HepG2 (cell line): ENCODE measurements at regions not wholly inside any gene's neighbourhood (a gene's known extent, or its start where the extent isn't known, plus 50 kb on each side); places are given as distances from the start of the nearest gene placed in this dataset.

Experiments used
- CBFB ChIP-seq: sonication (generic); formaldehyde crosslinking; IDR thresholded peaks from 2 replicates; pipeline ENCODE4 v1.4.0; 2020; ENCODE audit warnings: missing genetic modification reagents
- CREM ChIP-seq, 2 experiments: sonication (generic) in 1 of 2; formaldehyde crosslinking in 1 of 2; IDR thresholded peaks; 2 replicates each; pipeline versions ENCODE4 v1.4.0 to v1.6.1; 2016 to 2020; ENCODE audit warnings: antibody characterized with exemption in 1 of 2, mild to moderate bottlenecking in 1 of 2, missing genetic modification reagents in 1 of 2
- HOXA3 ChIP-seq: sonication (generic); formaldehyde crosslinking; IDR thresholded peaks from 2 replicates; pipeline ENCODE4 v1.5.0; 2020; ENCODE audit warnings: missing genetic modification reagents
- PAWR ChIP-seq: sonication (generic); formaldehyde crosslinking; IDR thresholded peaks from 2 replicates; pipeline ENCODE4 v1.4.0; 2020; ENCODE audit warnings: missing genetic modification reagents, mild to moderate bottlenecking, borderline replicate concordance
- RELA ChIP-seq: sonication (generic); formaldehyde crosslinking; IDR thresholded peaks from 2 replicates; pipeline ENCODE4 v1.4.0; 2020; ENCODE audit warnings: missing genetic modification reagents
- SALL2 ChIP-seq: sonication (generic); formaldehyde crosslinking; IDR thresholded peaks from 2 replicates; pipeline ENCODE4 v1.8.1; 2023; ENCODE audit warnings: mild to moderate bottlenecking, missing genetic modification reagents, inconsistent platforms
- SOX6 ChIP-seq, 2 experiments: fragments of 450-650 bp in 1 of 2; sonication (generic) in 1 of 2; formaldehyde crosslinking in 1 of 2; IDR thresholded peaks; 2 replicates each; pipeline versions ENCODE4 v1.4.0 to v1.6.1; 2017 to 2020; ENCODE audit warnings: antibody characterized with exemption in 1 of 2, mild to moderate bottlenecking in 1 of 2, missing genetic modification reagents in 1 of 2
- ZC3H13 ChIP-seq: sonication (generic); formaldehyde crosslinking; IDR thresholded peaks from 2 replicates; pipeline ENCODE4 v1.8.1; 2023; ENCODE audit warnings: mild to moderate bottlenecking, missing genetic modification reagents, moderate library complexity
- ZNF333 ChIP-seq: sonication (generic); formaldehyde crosslinking; IDR thresholded peaks from 2 replicates; pipeline ENCODE4 v1.4.0; 2020; ENCODE audit warnings: mild to moderate bottlenecking, missing genetic modification reagents, borderline replicate concordance
- ZNF33A ChIP-seq: sonication (generic); formaldehyde crosslinking; IDR thresholded peaks from 2 replicates; pipeline ENCODE4 v1.5.1; 2020; ENCODE audit warnings: missing genetic modification reagents, mild to moderate bottlenecking, moderate library complexity, borderline replicate concordance
- ZNF7 ChIP-seq: IDR thresholded peaks from 2 replicates; pipeline ENCODE4 v1.6.1; 2016; ENCODE audit warnings: missing biosample characterization, missing genetic modification reagents
- ZNF746 ChIP-seq: sonication (generic); formaldehyde crosslinking; IDR thresholded peaks from 2 replicates; pipeline ENCODE4 v1.8.0; 2022; ENCODE audit warnings: mild to moderate bottlenecking, missing genetic modification reagents
- ZNF790 ChIP-seq: sonication (generic); formaldehyde crosslinking; IDR thresholded peaks from 2 replicates; pipeline ENCODE4 v1.8.0; 2022; ENCODE audit warnings: missing genetic modification reagents, mild to moderate bottlenecking, borderline replicate concordance
- TF ChIP-seq, protein P1 (sequence below): sonication (generic); formaldehyde crosslinking; IDR thresholded peaks from 2 replicates; pipeline ENCODE4 v1.8.0; 2022; ENCODE audit warnings: mild to moderate bottlenecking, missing genetic modification reagents, borderline replicate concordance
- TF ChIP-seq, protein P2 (sequence below): IDR thresholded peaks from 2 replicates; pipeline ENCODE4 v1.6.1; 2016; ENCODE audit warnings: mild to moderate bottlenecking

DNA sequence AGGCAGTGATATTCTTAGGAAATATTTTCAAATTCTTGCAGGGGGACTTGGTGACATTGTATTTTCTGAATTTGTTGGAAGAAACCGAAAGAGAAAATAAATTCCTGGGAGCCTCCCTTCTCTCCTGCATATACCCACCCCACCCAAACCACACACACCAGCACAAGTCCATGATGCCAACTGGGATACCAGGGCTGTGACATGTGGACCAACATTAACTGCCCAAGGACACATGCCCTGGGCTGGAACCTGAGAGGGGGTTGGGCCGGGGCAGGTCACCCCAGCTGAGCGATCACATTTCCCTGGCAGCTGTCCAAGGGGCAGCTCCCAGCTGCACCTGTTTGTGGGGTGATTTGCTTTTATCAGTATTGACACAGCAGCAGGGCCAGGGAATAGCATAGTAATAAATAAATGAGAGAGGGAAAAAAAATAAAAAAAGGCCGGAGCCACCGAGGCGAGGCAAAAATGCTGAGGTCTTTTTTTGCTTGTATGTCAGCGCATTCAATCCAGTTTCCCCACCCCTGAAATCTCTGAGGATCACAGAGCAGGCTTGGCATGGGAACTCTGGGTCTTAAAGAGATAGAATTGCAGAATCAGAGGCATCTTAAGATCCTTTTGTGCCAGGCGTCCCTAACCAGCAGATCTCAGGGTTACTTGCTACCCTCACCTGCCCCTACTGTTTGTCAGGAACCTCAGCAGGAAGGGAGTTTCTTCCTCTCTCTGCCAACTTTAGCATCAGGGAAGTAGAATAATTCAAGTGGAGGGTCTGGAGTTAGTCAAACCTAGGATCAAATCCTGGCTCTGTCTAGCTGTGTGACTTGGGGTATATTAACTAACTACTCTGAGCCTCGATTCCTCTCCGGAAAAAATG is 66.5 kb upstream of the PIM1 start (continued):
- peak; percentile 58; the same call in 1 of the 2 replicates for TF ChIP-seq HOXA3 (CRISPR knock-in tag)
- TF ChIP-seq, protein P1, sequence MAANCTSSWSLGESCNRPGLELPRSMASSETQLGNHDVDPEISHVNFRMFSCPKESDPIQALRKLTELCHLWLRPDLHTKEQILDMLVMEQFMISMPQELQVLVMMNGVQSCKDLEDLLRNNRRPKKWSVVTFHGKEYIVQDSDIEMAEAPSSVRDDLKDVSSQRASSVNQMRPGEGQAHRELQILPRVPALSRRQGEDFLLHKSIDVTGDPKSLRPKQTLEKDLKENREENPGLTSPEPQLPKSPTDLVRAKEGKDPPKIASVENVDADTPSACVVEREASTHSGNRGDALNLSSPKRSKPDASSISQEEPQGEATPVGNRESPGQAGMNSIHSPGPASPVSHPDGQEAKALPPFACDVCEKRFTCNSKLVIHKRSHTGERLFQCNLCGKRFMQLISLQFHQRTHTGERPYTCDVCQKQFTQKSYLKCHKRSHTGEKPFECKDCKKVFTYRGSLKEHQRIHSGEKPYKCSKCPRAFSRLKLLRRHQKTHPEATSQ (CRISPR knock-in tag), result no peak
- TF ChIP-seq ZNF746 (CRISPR knock-in tag), result peak; percentile 68; the same call in 1 of the 2 replicates
- TF ChIP-seq PAWR (CRISPR knock-in tag), result no peak
- TF ChIP-seq CREM (IDR thresholded peaks at IDR 0.05), result peak; percentile 43
- TF ChIP-seq CREM (CRISPR knock-in tag; IDR thresholded peaks at IDR 0.05), result no peak
- TF ChIP-seq SOX6 (IDR thresholded peaks at IDR 0.05), result no peak
- peak; percentile 80 for TF ChIP-seq SOX6 (CRISPR knock-in tag; IDR thresholded peaks at IDR 0.05)
- TF ChIP-seq ZNF33A, result 0 out of 2 replicates have a peak, but pooled peaks have one; percentile 18
- TF ChIP-seq, protein P2, sequence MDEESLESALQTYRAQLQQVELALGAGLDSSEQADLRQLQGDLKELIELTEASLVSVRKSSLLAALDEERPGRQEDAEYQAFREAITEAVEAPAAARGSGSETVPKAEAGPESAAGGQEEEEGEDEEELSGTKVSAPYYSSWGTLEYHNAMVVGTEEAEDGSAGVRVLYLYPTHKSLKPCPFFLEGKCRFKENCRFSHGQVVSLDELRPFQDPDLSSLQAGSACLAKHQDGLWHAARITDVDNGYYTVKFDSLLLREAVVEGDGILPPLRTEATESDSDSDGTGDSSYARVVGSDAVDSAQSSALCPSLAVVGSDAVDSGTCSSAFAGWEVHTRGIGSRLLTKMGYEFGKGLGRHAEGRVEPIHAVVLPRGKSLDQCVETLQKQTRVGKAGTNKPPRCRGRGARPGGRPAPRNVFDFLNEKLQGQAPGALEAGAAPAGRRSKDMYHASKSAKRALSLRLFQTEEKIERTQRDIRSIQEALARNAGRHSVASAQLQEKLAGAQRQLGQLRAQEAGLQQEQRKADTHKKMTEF (CRISPR knock-in tag), result peak; percentile 88
- no peak for TF ChIP-seq ZNF790 (CRISPR knock-in tag)
- no peak for TF ChIP-seq ZC3H13 (CRISPR knock-in tag)
- no peak for TF ChIP-seq RELA (CRISPR knock-in tag)
- TF ChIP-seq ZNF7, result no peak
- TF ChIP-seq ZNF333 (CRISPR knock-in tag), result no peak; the same call in 1 of the 2 replicates
- TF ChIP-seq SALL2 (CRISPR knock-in tag), result peak; percentile 5; the same call in 1 of the 2 replicates
- peak; percentile 10; the same call in 1 of the 2 replicates for TF ChIP-seq CBFB (CRISPR knock-in tag)
